GM13977 (cell line): ENCODE measurements at regions not wholly inside any gene's neighbourhood (a gene's known extent, or its start where the extent isn't known, plus 50 kb on each side); places are given as distances from the start of the nearest gene placed in this dataset.

ENCODE experiments used
- DNase-seq: peaks from one replicate; pipeline ENCODE4 v3.0.0; 2012; ENCODE audit warnings: low spot score
- CTCF ChIP-seq: IDR thresholded peaks from 2 replicates; pipeline ENCODE4 v1.5.1; 2012; ENCODE audit warnings: mild to moderate bottlenecking, control low read depth; ENCODE audit not compliant: insufficient read depth; ENCODE audit errors: extremely low read depth, missing control alignments
- in situ Hi-C: fragments of 300-500 bp; cut with MboI; formaldehyde crosslinking; loops from one replicate; pipeline ENCODE4 v1.12.0; 2022; ENCODE audit warnings: low sequenced_read_pairs, low pct_unique_long_range_greater_than_20kb, mixed read lengths, inconsistent platforms; ENCODE audit not compliant: unreplicated experiment

- no peak for DNase-seq
- in situ Hi-C loops, result no loop called here
- no peak for TF ChIP-seq CTCF
These were observed 86.1 kb upstream of the SPON1 start for GRCh38 chr11:13876423-13876822.

- no peak for TF ChIP-seq CTCF
- in situ Hi-C loops, result no loop called here
- DNase-seq, result no peak
These were observed 84.4 kb upstream of the SPON1 start for GRCh38 chr11:13878077-13878476.

GRCh38 chr11:13880634-13881033 is 81.9 kb upstream of the SPON1 start:
- no peak for DNase-seq
- in situ Hi-C loops, result no loop called here
- no peak for TF ChIP-seq CTCF

GRCh38 chr11:13881226-13881905 is 81.2 kb upstream of the SPON1 start:
- in situ Hi-C loops, result no loop called here
- TF ChIP-seq CTCF, result no peak
- no peak for DNase-seq

GRCh38 chr11:13883042-13883441 is 79.5 kb upstream of the SPON1 start:
- no peak for TF ChIP-seq CTCF
- DNase-seq, result no peak
- in situ Hi-C loops, result no loop called here

GRCh38 chr11:13883589-13883988 is 78.9 kb upstream of the SPON1 start:
- DNase-seq, result no peak
- in situ Hi-C loops, result no loop called here
- no peak for TF ChIP-seq CTCF
